ENCODE measurements at regions not wholly inside any gene's neighbourhood (a gene's known extent, or its start where the extent isn't known, plus 50 kb on each side); places are given as distances from the start of the nearest gene placed in this dataset.
"Not testable (repeated sequence)": the region's sequence is repeated elsewhere in the genome, so short reads cannot be mapped to it uniquely, and the experiment has no call there.

GRCh38 chr1:47604869-47605268, 167.0 kb downstream of the FOXD2 start:
- DNase-seq, result not testable (repeated sequence)

GRCh38 chr1:47608296-47608875, 170.5 kb downstream of the FOXD2 start:
- no peak for DNase-seq

GRCh38 chr1:47611992-47612391, 174.1 kb downstream of the FOXD2 start:
- DNase-seq, result no peak

GRCh38 chr1:47612819-47613218, 175.0 kb downstream of the FOXD2 start:
- no peak for DNase-seq

- DNase-seq, result no peak
Observed at GRCh38 chr1:47616036-47616435, 178.2 kb downstream of the FOXD2 start.

GRCh38 chr1:47616906-47617305, 179.1 kb downstream of the FOXD2 start:
- DNase-seq, result no peak

GRCh38 chr1:47617381-47618221, 179.8 kb downstream of the FOXD2 start:
- DNase-seq, result no peak

GRCh38 chr1:47618222-47618720, 180.4 kb downstream of the FOXD2 start:
- DNase-seq, result no peak

- no peak for DNase-seq
Observed at GRCh38 chr1:47618830-47619229, 181.0 kb downstream of the FOXD2 start.

- no peak for DNase-seq
Observed at GRCh38 chr1:47621483-47621882, 183.6 kb downstream of the FOXD2 start.

GRCh38 chr1:47621977-47622376, 184.1 kb downstream of the FOXD2 start:
- no peak for DNase-seq

GRCh38 chr1:47622776-47623556, 185.1 kb downstream of the FOXD2 start:
- no peak for DNase-seq

GRCh38 chr1:47623557-47623940, 185.7 kb downstream of the FOXD2 start:
- DNase-seq, result no peak

- DNase-seq, result no peak
Observed at GRCh38 chr1:47624531-47624930, 186.7 kb downstream of the FOXD2 start.

GRCh38 chr1:47627016-47627415, 189.2 kb downstream of the FOXD2 start:
- no peak for DNase-seq

- DNase-seq, result no peak
Observed at GRCh38 chr1:47627471-47628370, 189.9 kb downstream of the FOXD2 start.

- no peak for DNase-seq
Observed at GRCh38 chr1:47629201-47629600, 191.4 kb downstream of the FOXD2 start.

GRCh38 chr1:47630346-47630745, 192.5 kb downstream of the FOXD2 start:
- DNase-seq, result no peak

- no peak for DNase-seq
Observed at GRCh38 chr1:47631411-47631995, 193.7 kb downstream of the FOXD2 start.

GRCh38 chr1:47635111-47635510, 197.3 kb downstream of the FOXD2 start:
- no peak for DNase-seq

GRCh38 chr1:47635597-47635996, 197.8 kb downstream of the FOXD2 start:
- no peak for DNase-seq

- no peak for DNase-seq
Observed at GRCh38 chr1:47637111-47637685, 199.4 kb downstream of the FOXD2 start.

Data from CD4-positive, alpha-beta T cell treated with Interleukin-17A for 1 hour (primary cell).